ENCODE measurements at regions not wholly inside any gene's neighbourhood (a gene's known extent, or its start where the extent isn't known, plus 50 kb on each side); places are given as distances from the start of the nearest gene placed in this dataset.
"Not testable (repeated sequence)": the region's sequence is repeated elsewhere in the genome, so short reads cannot be mapped to it uniquely, and the experiment has no call there.

DNA sequence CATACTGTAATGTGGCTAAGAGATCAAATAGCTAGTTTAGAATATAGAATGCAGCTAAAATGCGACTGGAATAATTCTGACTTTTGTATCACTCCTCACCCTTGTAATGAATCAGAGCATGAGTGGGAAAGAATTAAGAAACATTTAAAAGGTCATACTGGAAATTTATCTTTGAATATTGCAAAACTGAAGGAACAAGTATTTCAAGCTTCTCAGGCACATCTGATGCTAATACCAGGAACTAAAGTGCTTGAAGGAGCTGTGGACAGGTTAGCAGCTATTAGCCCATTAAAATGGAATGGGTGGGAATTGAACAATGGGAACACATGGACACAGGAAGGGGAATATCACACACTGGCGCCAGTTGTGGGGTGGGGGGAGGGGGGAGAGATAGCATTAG, 144.2 kb upstream of the ZNF91 start:
- DNase-seq (no peak), FAIRE-seq (no peak)
- Histone ChIP-seq H3K4me3 (ENCODE audit: low read length in 3 of 3) (no peak overlapping the region), H3K27ac (ENCODE audit: low read depth in 2 of 2, low read length in 2 of 2) (no peak overlapping the region), H3K9me3 (ENCODE audit: control insufficient read depth in 2 of 3, insufficient read depth in 1 of 3, low read length in 3 of 3) (no peaks in the 10 kb centered on the region), H3K36me3 (ENCODE audit: control insufficient read depth in 2 of 3, insufficient read depth in 3 of 3, low read length in 3 of 3) (no peaks in the 10 kb centered on the region), H3K9ac (ENCODE audit: low read length in 3 of 3) (no peak overlapping the region), H3K4me1 (ENCODE audit: control insufficient read depth in 2 of 3, insufficient read depth in 2 of 3, low read depth in 1 of 3, low read length in 3 of 3) (no peaks in the 10 kb centered on the region), H3K27me3 (ENCODE audit: control insufficient read depth, insufficient read depth, low read length) (no peaks in the 10 kb centered on the region)
- TF ChIP-seq, protein P1, sequence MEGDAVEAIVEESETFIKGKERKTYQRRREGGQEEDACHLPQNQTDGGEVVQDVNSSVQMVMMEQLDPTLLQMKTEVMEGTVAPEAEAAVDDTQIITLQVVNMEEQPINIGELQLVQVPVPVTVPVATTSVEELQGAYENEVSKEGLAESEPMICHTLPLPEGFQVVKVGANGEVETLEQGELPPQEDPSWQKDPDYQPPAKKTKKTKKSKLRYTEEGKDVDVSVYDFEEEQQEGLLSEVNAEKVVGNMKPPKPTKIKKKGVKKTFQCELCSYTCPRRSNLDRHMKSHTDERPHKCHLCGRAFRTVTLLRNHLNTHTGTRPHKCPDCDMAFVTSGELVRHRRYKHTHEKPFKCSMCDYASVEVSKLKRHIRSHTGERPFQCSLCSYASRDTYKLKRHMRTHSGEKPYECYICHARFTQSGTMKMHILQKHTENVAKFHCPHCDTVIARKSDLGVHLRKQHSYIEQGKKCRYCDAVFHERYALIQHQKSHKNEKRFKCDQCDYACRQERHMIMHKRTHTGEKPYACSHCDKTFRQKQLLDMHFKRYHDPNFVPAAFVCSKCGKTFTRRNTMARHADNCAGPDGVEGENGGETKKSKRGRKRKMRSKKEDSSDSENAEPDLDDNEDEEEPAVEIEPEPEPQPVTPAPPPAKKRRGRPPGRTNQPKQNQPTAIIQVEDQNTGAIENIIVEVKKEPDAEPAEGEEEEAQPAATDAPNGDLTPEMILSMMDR (IDR thresholded peaks at IDR 0.05; ENCODE audit: borderline replicate concordance, extremely low read depth, insufficient read depth) = no peak
- intact Hi-C loops (cut with DNase I) = no loop called here

DNA sequence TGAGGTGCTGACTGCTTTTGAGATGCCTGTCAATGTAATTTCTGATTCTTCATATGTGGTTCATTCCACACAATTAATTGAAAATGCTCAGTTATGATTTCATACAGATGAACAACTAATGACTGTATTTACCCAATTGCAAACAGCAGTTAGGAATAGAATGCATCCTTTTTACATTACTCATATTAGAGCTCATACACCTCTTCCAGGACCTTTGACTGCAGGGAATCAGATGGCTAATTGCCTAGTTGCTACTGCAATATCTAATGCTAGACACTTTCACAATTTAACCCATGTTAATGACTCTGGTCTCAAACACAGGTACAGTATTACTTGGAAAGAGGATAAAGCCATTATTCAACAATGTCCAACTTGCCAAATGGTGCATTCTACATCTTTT, 141.9 kb upstream of the ZNF91 start:
- H3K36me3 ChIP-seq (ENCODE audit: control insufficient read depth in 2 of 3, insufficient read depth in 3 of 3, low read length in 3 of 3); intact Hi-C loops (cut with DNase I); FAIRE-seq; DNase-seq; H3K27ac ChIP-seq (ENCODE audit: low read depth in 2 of 2, low read length in 2 of 2); H3K9me3 ChIP-seq (ENCODE audit: control insufficient read depth in 2 of 3, insufficient read depth in 1 of 3, low read length in 3 of 3); H3K4me1 ChIP-seq (ENCODE audit: control insufficient read depth in 2 of 3, insufficient read depth in 2 of 3, low read depth in 1 of 3, low read length in 3 of 3); H3K4me3 ChIP-seq (ENCODE audit: low read length in 3 of 3); H3K9ac ChIP-seq (ENCODE audit: low read length in 3 of 3); H3K27me3 ChIP-seq (ENCODE audit: control insufficient read depth, insufficient read depth, low read length): not testable (repeated sequence)

DNA sequence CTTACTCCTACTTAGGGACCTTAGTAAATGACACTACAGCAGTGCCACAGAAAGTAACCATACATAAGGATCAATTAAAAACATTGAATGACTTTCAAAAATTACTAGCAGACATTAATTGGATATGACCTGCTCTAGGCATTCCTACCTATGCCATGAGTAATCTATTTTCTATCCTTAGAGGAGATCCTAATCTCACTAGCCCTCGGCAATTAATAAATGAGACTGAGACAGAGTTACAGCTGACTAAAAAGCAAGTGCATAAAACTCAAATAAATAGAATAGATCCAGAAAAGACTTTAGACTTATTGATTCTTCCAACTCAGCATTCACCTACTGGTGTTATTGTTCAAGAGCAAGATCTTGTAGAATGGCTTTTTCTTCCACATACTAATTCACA, 141.1 kb upstream of the ZNF91 start:
- H3K36me3 ChIP-seq (ENCODE audit: control insufficient read depth in 2 of 3, insufficient read depth in 3 of 3, low read length in 3 of 3); H3K27ac ChIP-seq (ENCODE audit: low read depth in 2 of 2, low read length in 2 of 2); H3K9me3 ChIP-seq (ENCODE audit: control insufficient read depth in 2 of 3, insufficient read depth in 1 of 3, low read length in 3 of 3); H3K4me1 ChIP-seq (ENCODE audit: control insufficient read depth in 2 of 3, insufficient read depth in 2 of 3, low read depth in 1 of 3, low read length in 3 of 3); H3K9ac ChIP-seq (ENCODE audit: low read length in 3 of 3); H3K4me3 ChIP-seq (ENCODE audit: low read length in 3 of 3); intact Hi-C loops (cut with DNase I); H3K27me3 ChIP-seq (ENCODE audit: control insufficient read depth, insufficient read depth, low read length); DNase-seq; FAIRE-seq: not testable (repeated sequence)

DNA sequence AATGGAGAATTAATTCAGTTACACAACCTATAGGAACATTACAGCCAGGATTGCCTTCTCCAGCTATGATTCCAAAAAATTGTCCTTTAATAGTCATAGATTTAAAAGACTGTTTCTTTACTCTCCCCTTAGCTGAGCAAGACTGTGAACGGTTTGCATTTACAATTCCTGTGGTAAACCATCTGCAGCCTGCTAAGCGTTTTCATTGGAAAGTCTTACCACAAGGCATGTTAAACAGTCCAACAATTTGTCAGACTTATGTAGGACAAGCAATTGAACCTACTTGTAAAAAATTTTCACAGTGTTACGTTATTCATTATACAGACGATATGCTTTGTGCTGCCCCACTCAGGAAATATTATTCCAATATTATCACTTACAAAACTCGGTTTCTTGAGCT, 140.6 kb upstream of the ZNF91 start:
- H3K27me3 ChIP-seq (ENCODE audit: control insufficient read depth, insufficient read depth, low read length); H3K27ac ChIP-seq (ENCODE audit: low read depth in 2 of 2, low read length in 2 of 2); H3K36me3 ChIP-seq (ENCODE audit: control insufficient read depth in 2 of 3, insufficient read depth in 3 of 3, low read length in 3 of 3); H3K4me1 ChIP-seq (ENCODE audit: control insufficient read depth in 2 of 3, insufficient read depth in 2 of 3, low read depth in 1 of 3, low read length in 3 of 3); FAIRE-seq; H3K4me3 ChIP-seq (ENCODE audit: low read length in 3 of 3); DNase-seq; H3K9ac ChIP-seq (ENCODE audit: low read length in 3 of 3); H3K9me3 ChIP-seq (ENCODE audit: control insufficient read depth in 2 of 3, insufficient read depth in 1 of 3, low read length in 3 of 3); intact Hi-C loops (cut with DNase I): not testable (repeated sequence)

DNA sequence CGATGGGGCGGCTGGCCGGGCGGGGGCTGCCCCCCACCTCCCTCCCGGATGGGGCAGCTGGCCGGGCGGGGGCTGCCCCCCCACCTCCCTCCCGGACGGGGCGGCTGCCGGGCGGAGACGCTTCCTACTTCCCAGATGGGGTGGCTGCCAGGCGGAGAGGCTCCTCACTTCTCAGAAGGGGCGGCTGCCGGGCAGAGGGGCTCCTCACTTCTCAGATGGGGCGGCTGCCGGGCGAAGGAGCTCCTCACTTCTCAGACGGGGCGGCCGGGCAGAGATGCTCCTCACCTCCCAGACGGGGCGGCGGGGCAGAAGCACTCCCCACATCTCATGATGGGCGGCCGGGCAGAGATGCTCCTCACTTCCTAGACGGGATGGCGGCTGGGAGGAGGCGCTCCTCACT, 138.2 kb upstream of the ZNF91 start:
- H3K36me3 ChIP-seq (ENCODE audit: control insufficient read depth in 2 of 3, insufficient read depth in 3 of 3, low read length in 3 of 3); H3K27ac ChIP-seq (ENCODE audit: low read depth in 2 of 2, low read length in 2 of 2); intact Hi-C loops (cut with DNase I); H3K4me1 ChIP-seq (ENCODE audit: control insufficient read depth in 2 of 3, insufficient read depth in 2 of 3, low read depth in 1 of 3, low read length in 3 of 3); DNase-seq; H3K27me3 ChIP-seq (ENCODE audit: control insufficient read depth, insufficient read depth, low read length); H3K4me3 ChIP-seq (ENCODE audit: low read length in 3 of 3); FAIRE-seq; H3K9me3 ChIP-seq (ENCODE audit: control insufficient read depth in 2 of 3, insufficient read depth in 1 of 3, low read length in 3 of 3); H3K9ac ChIP-seq (ENCODE audit: low read length in 3 of 3): not testable (repeated sequence)
